Brain microvascular endothelial cell (primary cell): ENCODE measurements at regions not wholly inside any gene's neighbourhood (a gene's known extent, or its start where the extent isn't known, plus 50 kb on each side); places are given as distances from the start of the nearest gene placed in this dataset.

Experiments
- DNase-seq: peaks from one replicate; pipeline ENCODE4 v3.0.0-alpha.2; 2020
- H3K27ac ChIP-seq: fragments of 250-450 bp; sonication (Bioruptor Pico); 2 replicates; pipeline ENCODE4 v1.5.1; 2020; ENCODE audit warnings: mild to moderate bottlenecking, moderate library complexity
- H3K27me3 ChIP-seq: fragments of 250-450 bp; sonication (Bioruptor Pico); replicated peaks from 2 replicates; pipeline ENCODE4 v1.5.1; 2020; ENCODE audit warnings: mild to moderate bottlenecking
- H3K36me3 ChIP-seq: fragments of 250-450 bp; sonication (Bioruptor Pico); replicated peaks from 2 replicates; pipeline ENCODE4 v1.5.1; 2020; ENCODE audit warnings: mild to moderate bottlenecking
- H3K4me3 ChIP-seq: 2 replicates; pipeline ENCODE4 v1.5.1; 2011; ENCODE audit warnings: low read depth, mild to moderate bottlenecking, control low read depth, low read length, moderate library complexity
- CTCF ChIP-seq: IDR thresholded peaks from 2 replicates; pipeline ENCODE4 v1.5.1; 2011; ENCODE audit warnings: low read depth, mild to moderate bottlenecking, moderate library complexity, low read length, control low read depth, inconsistent platforms; ENCODE audit errors: missing control alignments
- in situ Hi-C: cut with HindIII; loops from 2 replicates; pipeline ENCODE4 v1.10.0; 2017; ENCODE audit warnings: low sequenced_read_pairs, low pct_ligation_motif_present

- Histone ChIP-seq H3K36me3 (no peaks in the 10 kb centered on the region), H3K4me3 (no peak overlapping the region), H3K27ac (no peak overlapping the region), H3K27me3 (no peaks in the 10 kb centered on the region)
- in situ Hi-C loops: no loop called here
- no peak for TF ChIP-seq CTCF
- no peak for DNase-seq
These were observed 71.0 kb upstream of the ZNF423 start for GRCh38 chr16:49926941-49927340.

- Histone ChIP-seq H3K4me3 (no peak overlapping the region), H3K27ac (no peak overlapping the region), H3K27me3 (no peaks in the 10 kb centered on the region), H3K36me3 (no peaks in the 10 kb centered on the region)
- in situ Hi-C loops: no loop called here
- no peak for DNase-seq
- TF ChIP-seq CTCF: no peak
These were observed 72.5 kb upstream of the ZNF423 start for GRCh38 chr16:49928176-49929041.

GRCh38 chr16:49929626-49930025, 73.7 kb upstream of the ZNF423 start:
- no peak for DNase-seq
- TF ChIP-seq CTCF: no peak
- no peaks in the 10 kb centered on the region for H3K27me3 ChIP-seq
- in situ Hi-C loops: no loop called here
- H3K4me3 ChIP-seq: no peak overlapping the region
- no peaks in the 10 kb centered on the region for H3K36me3 ChIP-seq
- no peak overlapping the region for H3K27ac ChIP-seq

GRCh38 chr16:49930841-49931240, 74.9 kb upstream of the ZNF423 start:
- TF ChIP-seq CTCF: no peak
- H3K27ac ChIP-seq: no peak overlapping the region
- no peak overlapping the region for H3K4me3 ChIP-seq
- in situ Hi-C loops: no loop called here
- no peaks in the 10 kb centered on the region for H3K27me3 ChIP-seq
- H3K36me3 ChIP-seq: no peaks in the 10 kb centered on the region
- no peak for DNase-seq

GRCh38 chr16:49931266-49931665, 75.4 kb upstream of the ZNF423 start:
- no peaks in the 10 kb centered on the region for H3K36me3 ChIP-seq
- no peaks in the 10 kb centered on the region for H3K27me3 ChIP-seq
- no peak for TF ChIP-seq CTCF
- in situ Hi-C loops: no loop called here
- H3K4me3 ChIP-seq: no peak overlapping the region
- H3K27ac ChIP-seq: no peak overlapping the region
- DNase-seq: no peak

- DNase-seq: no peak
- no peak for TF ChIP-seq CTCF
- in situ Hi-C loops: no loop called here
These were observed 76.0 kb upstream of the ZNF423 start for GRCh38 chr16:49931916-49932315.

More at GRCh38 chr16:49931916-49932315, 76.0 kb upstream of the ZNF423 start:
- H3K36me3 ChIP-seq: no peaks in the 10 kb centered on the region
- no peak overlapping the region for H3K27ac ChIP-seq
- no peaks in the 10 kb centered on the region for H3K27me3 ChIP-seq
- H3K4me3 ChIP-seq: no peak overlapping the region
